B cell (primary cell): ENCODE measurements at regions not wholly inside any gene's neighbourhood (a gene's known extent, or its start where the extent isn't known, plus 50 kb on each side); places are given as distances from the start of the nearest gene placed in this dataset.

ENCODE experiments used
- ATAC-seq: fragments of 200-7000 bp; cut with Tn5 transposase; one replicate; pipeline ENCODE4 v1.10.0; 2021; ENCODE audit warnings: low read depth, mild to moderate bottlenecking, moderate number of reproducible peaks, moderate library complexity
- CTCF ChIA-PET: fragments of 350-600 bp; sonication (Branson Sonifier 250); formaldehyde crosslinking; loops from one replicate; lab custom pipeline; 2021; ENCODE audit warnings: antibody characterized with exemption, inconsistent platforms; lab: Charles Lee
- POLR2A ChIA-PET: fragments of 350-600 bp; sonication (Branson Sonifier 250); formaldehyde crosslinking; loops from one replicate; lab custom pipeline; 2021; ENCODE audit warnings: antibody characterized with exemption; lab: Charles Lee
- DNase-seq: peaks from one replicate; pipeline ENCODE4 v3.0.0; 2013
- H2AFZ ChIP-seq: 2 replicates; pipeline ENCODE4 v1.6.1; 2012; ENCODE audit warnings: mild to moderate bottlenecking, low read depth, low read length; ENCODE audit not compliant: insufficient read depth, poor library complexity, severe bottlenecking
- H3K27ac ChIP-seq, 2 donors: 1 replicate in 1 of 2; 2 replicates in 1 of 2; pipeline ENCODE4 v1.5.1; 2012 to 2013; ENCODE audit warnings: low read length in 2 of 2, mild to moderate bottlenecking in 2 of 2, moderate library complexity in 1 of 2
- H3K27me3 ChIP-seq, 4 experiments: fragments of 200-600 bp in 1 of 4; sonication (generic) in 1 of 4; replicated peaks in 1 of 4; 1 replicate in 2 of 4; 2 replicates in 2 of 4; pipeline versions ENCODE4 v1.6.1 to v1.7.0; 2013 to 2016; ENCODE audit warnings: low read length in 3 of 4, mild to moderate bottlenecking in 2 of 4, mixed read lengths in 1 of 4, moderate library complexity in 1 of 4; ENCODE audit not compliant: insufficient read depth in 4 of 4, control insufficient read depth in 3 of 4; ENCODE audit errors: control extremely low read depth in 1 of 4
- H3K36me3 ChIP-seq, 2 experiments: replicated peaks in 1 of 2; 1 replicate in 1 of 2; 2 replicates in 1 of 2; pipeline versions ENCODE4 v1.6.1 to v1.7.1; 2013; ENCODE audit warnings: low read length in 1 of 2; ENCODE audit not compliant: insufficient read depth in 2 of 2, control insufficient read depth in 1 of 2; ENCODE audit errors: control extremely low read depth in 1 of 2, extremely low read depth in 1 of 2
- H3K4me1 ChIP-seq, 2 donors: fragments of 200-600 bp in 1 of 2; sonication (generic) in 1 of 2; 1 replicate in 1 of 2; 2 replicates in 1 of 2; pipeline versions ENCODE4 v1.5.1 to v1.6.1; 2013 to 2017; ENCODE audit warnings: low read length in 2 of 2; ENCODE audit not compliant: control insufficient read depth in 2 of 2, insufficient read depth in 2 of 2
- H3K4me2 ChIP-seq: replicated peaks from 2 replicates; pipeline ENCODE3; 2012; ENCODE audit warnings: mild to moderate bottlenecking, low read depth, low read length; ENCODE audit not compliant: poor library complexity, severe bottlenecking
- H3K4me3 ChIP-seq, 5 experiments: fragments of 200-600 bp in 1 of 5; sonication (generic) in 1 of 5; 1 replicate in 3 of 5; 2 replicates in 2 of 5; pipeline versions ENCODE4 v1.5.1 to v1.7.0; 2011 to 2016; ENCODE audit warnings: low read length in 4 of 5, mild to moderate bottlenecking in 4 of 5, low read depth in 2 of 5, control low read depth in 1 of 5, moderate library complexity in 1 of 5; ENCODE audit not compliant: insufficient read depth in 1 of 5; ENCODE audit errors: control extremely low read depth in 1 of 5, extremely low read depth in 1 of 5
- H3K79me2 ChIP-seq: fragments of 200-600 bp; sonication (generic); one replicate; pipeline ENCODE4 v1.6.0; 2016; ENCODE audit warnings: low read length; ENCODE audit not compliant: control insufficient read depth, insufficient read depth
- H3K9ac ChIP-seq: fragments of 200-600 bp; sonication (generic); 2 replicates; pipeline ENCODE4 v1.6.1; 2017; ENCODE audit warnings: mild to moderate bottlenecking, low read length, moderate library complexity
- H3K9me3 ChIP-seq, 3 donors: one replicate each; pipeline versions ENCODE4 v1.6.1 to v1.7.1; 2013; ENCODE audit warnings: low read length in 2 of 3; ENCODE audit not compliant: control insufficient read depth in 2 of 3, insufficient read depth in 1 of 3; ENCODE audit errors: control extremely low read depth in 1 of 3
- H4K20me1 ChIP-seq: 2 replicates; pipeline ENCODE4 v1.6.0; 2012; ENCODE audit warnings: mild to moderate bottlenecking, low read length; ENCODE audit not compliant: insufficient read depth, control insufficient read depth, poor library complexity, severe bottlenecking
- H3K27ac Mint-ChIP-seq: one replicate; pipeline ENCODE4 v1.8.0; 2021; ENCODE audit warnings: mixed read lengths
- H3K27me3 Mint-ChIP-seq: one replicate; pipeline ENCODE4 v1.8.0; 2021; ENCODE audit warnings: mixed read lengths
- H3K4me1 Mint-ChIP-seq: one replicate; pipeline ENCODE4 v1.8.0; 2021; ENCODE audit warnings: mixed read lengths
- H3K4me3 Mint-ChIP-seq: one replicate; pipeline ENCODE4 v1.8.0; 2021; ENCODE audit warnings: mixed read lengths
- H3K9me3 Mint-ChIP-seq: one replicate; pipeline ENCODE4 v1.8.0; 2022; ENCODE audit warnings: mixed read lengths; ENCODE audit not compliant: insufficient read depth
- EZH2 ChIP-seq: IDR thresholded peaks from 2 replicates; pipeline ENCODE4 v1.6.1; 2012; ENCODE audit warnings: borderline replicate concordance, low read depth, mild to moderate bottlenecking, moderate library complexity, low read length; ENCODE audit not compliant: insufficient read depth, poor library complexity, severe bottlenecking
- WGBS: methylation state at CpG from one replicate; pipeline ENCODE4 v1.1.5; 2013; ENCODE audit warnings: missing lambda C conversion rate; ENCODE audit not compliant: insufficient coverage; 5-methylcytosine and 5-hydroxymethylcytosine counted together
- intact Hi-C: fragments of 100-400 bp; cut with micrococcal nuclease; formaldehyde crosslinking; loops from one replicate; pipeline ENCODE4 v1.10.0; 2022
- TF ChIP-seq, protein P1 (sequence below): fragments of 200-600 bp; IDR thresholded peaks from one replicate; pipeline ENCODE4 v1.8.0; 2022; ENCODE audit warnings: antibody characterized with exemption, mild to moderate bottlenecking

DNA sequence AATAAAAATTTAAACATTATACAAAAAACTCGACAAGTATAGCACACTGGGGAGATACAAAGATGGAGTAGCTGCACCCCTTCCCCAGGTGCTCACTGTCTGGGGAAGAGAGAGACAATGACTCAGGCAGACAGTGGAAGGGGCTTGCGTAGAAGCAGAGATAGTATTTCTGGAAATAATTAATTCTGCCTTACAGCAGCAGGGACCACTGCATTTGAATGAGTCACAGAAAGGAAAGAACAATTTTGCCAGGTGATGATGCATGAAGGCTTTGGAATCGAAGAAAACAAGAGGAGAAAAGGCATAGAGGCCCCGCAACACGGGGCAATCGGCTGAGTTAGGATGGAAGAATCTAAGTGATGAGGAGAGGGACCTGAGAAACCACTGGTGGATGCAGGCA, 447.4 kb downstream of the EFNB2 start:
- Histone ChIP-seq H3K9me3 (peaks cover 0 to 2% (median 0%) of the 10 kb centered on the region in 3 donors), H3K4me3 (no peak overlapping the region), H3K79me2 (no peaks in the 10 kb centered on the region), H3K4me2 (no peak overlapping the region), H3K4me1 (no peaks in the 10 kb centered on the region), H2AFZ (no peak overlapping the region), H3K36me3 (no peaks in the 10 kb centered on the region), H3K27me3 (no peaks in the 10 kb centered on the region), H3K9ac (no peak overlapping the region), H3K27ac (no peak overlapping the region), H4K20me1 (no peaks in the 10 kb centered on the region)
- WGBS, result 87% methylated on average over 5 of the region's 6 CpGs
- DNase-seq (no peak), ATAC-seq (no peak)
- Mint-ChIP-seq H3K27ac (no peak overlapping the region), H3K27me3 (no peaks in the 10 kb centered on the region), H3K4me3 (no peak overlapping the region), H3K9me3 (no peaks in the 10 kb centered on the region), H3K4me1 (no peaks in the 10 kb centered on the region)
- TF ChIP-seq, protein P1, sequence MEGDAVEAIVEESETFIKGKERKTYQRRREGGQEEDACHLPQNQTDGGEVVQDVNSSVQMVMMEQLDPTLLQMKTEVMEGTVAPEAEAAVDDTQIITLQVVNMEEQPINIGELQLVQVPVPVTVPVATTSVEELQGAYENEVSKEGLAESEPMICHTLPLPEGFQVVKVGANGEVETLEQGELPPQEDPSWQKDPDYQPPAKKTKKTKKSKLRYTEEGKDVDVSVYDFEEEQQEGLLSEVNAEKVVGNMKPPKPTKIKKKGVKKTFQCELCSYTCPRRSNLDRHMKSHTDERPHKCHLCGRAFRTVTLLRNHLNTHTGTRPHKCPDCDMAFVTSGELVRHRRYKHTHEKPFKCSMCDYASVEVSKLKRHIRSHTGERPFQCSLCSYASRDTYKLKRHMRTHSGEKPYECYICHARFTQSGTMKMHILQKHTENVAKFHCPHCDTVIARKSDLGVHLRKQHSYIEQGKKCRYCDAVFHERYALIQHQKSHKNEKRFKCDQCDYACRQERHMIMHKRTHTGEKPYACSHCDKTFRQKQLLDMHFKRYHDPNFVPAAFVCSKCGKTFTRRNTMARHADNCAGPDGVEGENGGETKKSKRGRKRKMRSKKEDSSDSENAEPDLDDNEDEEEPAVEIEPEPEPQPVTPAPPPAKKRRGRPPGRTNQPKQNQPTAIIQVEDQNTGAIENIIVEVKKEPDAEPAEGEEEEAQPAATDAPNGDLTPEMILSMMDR, result no peak
- TF ChIP-seq EZH2, result no peak
- ChIA-PET CTCF (no interaction called here), POLR2A (no interaction called here)
- intact Hi-C loops, result loop anchor here (10.0 kb wide), 1 partner anchor 447 kb away; the partner anchor contains the start of gene EFNB2

- Histone ChIP-seq H3K4me2 (no peak overlapping the region), H3K4me3 (no peak overlapping the region), H3K4me1 (no peaks in the 10 kb centered on the region), H3K9me3 (peaks cover 0 to 2% (median 0%) of the 10 kb centered on the region in 3 donors), H4K20me1 (no peaks in the 10 kb centered on the region), H2AFZ (no peak overlapping the region), H3K27me3 (no peaks in the 10 kb centered on the region), H3K79me2 (no peaks in the 10 kb centered on the region), H3K9ac (no peak overlapping the region), H3K27ac (no peak overlapping the region), H3K36me3 (no peaks in the 10 kb centered on the region)
- no peak for ATAC-seq
- 98% methylated on average over 6 of the region's 10 CpGs for WGBS
- POLR2A ChIA-PET, result no interaction called here
- no peak for DNase-seq
- H3K9me3 Mint-ChIP-seq, result no peaks in the 10 kb centered on the region
- TF ChIP-seq, protein P1, result no peak
- no peak for TF ChIP-seq EZH2
- CTCF ChIA-PET, result no interaction called here
- intact Hi-C loops, result loop anchor here (10.0 kb wide), 1 partner anchor 448 kb away; the partner anchor contains the start of gene EFNB2
- no peak overlapping the region for H3K4me3 Mint-ChIP-seq
- no peak overlapping the region for H3K27ac Mint-ChIP-seq
- no peaks in the 10 kb centered on the region for H3K27me3 Mint-ChIP-seq
- no peaks in the 10 kb centered on the region for H3K4me1 Mint-ChIP-seq
These were observed 448.3 kb downstream of the EFNB2 start for GRCh38 chr13:106087201-106087600.
